Stimulated activated CD4-positive, alpha-beta T cell treated with anti-CD3 and anti-CD28 coated beads, TNF-alpha, amount 100 ng/mL, for 48 hours (primary cell): ENCODE measurements at regions not wholly inside any gene's neighbourhood (a gene's known extent, or its start where the extent isn't known, plus 50 kb on each side); places are given as distances from the start of the nearest gene placed in this dataset.

Source experiments
- DNase-seq, 3 donors: peaks; one replicate each; pipeline ENCODE4 v3.0.0-alpha.2; 2020; ENCODE audit warnings: low read depth in 3 of 3

GRCh38 chr14:42248131-42248530 lies 641.5 kb downstream of the LRFN5 start:
- no peak for DNase-seq

DNA sequence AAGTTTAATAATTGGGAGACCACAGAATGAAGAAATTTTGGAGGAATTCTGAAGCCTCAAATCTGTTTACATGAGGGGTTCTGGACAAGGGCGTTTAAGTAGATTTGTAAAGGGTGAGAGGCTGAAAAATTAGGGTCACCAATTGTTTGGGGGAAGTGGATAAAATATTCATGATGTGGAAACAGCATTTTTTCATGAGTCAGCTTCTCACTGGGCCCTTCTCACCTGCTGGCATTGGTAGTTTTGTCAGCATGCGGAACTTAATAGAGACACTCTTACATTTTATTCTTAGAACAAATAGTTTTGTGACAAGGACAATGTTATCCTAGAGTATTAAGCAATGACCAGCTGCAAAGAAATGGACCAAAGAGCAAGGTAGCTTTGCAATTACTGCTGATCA lies 634.4 kb downstream of the LRFN5 start:
- DNase-seq, result no peak

DNA sequence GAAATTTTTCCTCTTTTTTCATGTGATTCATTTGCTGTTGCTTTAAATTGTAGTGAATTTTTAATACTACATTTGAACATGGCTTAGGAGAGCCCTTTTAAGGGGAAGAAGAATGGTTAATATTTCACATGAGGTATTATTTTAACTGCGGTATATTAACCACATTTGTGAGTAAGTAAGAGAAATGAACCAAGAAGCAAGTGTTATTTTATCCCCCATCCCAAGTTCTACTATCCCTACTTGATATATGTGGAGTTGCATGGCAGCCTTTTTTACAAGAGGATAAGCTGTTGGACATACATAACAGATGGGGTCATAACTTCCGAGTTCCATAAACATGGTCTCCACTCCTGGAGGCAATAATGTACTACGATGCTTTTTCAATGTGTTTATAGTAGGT lies 623.3 kb downstream of the LRFN5 start:
- no peak for DNase-seq

DNA sequence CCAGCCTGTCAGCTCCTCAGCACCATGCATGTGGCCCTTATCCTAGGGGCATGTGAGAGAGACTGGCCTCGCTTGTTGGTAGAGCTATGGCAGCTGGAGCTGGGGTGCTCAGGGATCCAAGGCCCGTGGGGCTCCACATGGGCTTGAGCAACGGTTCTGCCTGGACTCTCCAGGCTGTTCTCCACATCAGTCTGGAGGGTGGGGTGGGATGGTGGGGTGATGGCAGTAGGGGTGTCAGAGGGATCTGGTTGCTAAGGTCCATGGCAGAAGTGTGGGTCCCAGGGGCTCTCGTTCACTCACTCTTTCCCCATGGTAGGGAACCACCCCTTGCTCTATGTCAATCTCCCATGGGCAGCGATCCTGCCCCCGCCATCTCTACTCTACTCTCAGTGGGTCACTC lies 622.6 kb downstream of the LRFN5 start:
- no peak for DNase-seq

GRCh38 chr14:42228611-42229010 lies 621.9 kb downstream of the LRFN5 start:
- DNase-seq, result no peak

DNA sequence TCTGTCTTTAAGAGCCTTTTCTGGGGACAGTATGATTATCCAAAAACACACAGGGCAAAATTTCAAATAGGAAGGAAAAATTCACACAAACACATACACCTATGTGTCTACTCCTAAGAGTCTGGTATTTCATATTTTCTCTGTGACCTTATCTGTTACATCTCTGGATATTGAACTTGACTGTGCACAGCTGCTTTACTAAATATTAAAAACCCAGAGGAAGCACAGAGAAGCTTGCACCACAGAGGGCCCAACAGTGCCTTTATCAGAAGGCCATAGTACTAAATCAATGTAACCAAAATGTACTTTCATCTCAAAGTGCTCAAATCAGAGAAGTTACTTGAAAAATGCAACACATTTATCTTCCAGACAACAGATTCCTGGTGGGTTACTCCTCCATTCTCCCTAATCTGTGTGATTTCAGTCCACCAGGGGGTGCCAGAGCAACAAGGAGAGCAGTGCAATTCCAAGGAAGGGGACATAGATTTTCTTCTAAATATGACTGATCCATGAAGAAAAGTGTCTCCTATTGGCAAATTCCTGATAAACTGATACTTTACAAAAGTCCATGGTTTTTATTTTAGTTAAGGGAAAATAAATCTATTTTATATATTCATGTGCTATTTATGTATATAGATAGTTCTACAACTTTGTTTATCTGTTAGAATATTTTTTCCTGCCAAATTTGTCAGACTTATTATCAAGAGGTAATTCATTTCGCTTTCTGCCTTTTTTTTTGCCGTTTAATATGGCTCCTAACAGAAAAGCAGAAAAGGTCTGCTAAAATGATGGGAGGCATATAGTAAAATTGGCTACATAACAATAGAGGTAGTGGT lies 617.6 kb downstream of the LRFN5 start:
- no peak for DNase-seq

GRCh38 chr14:42222924-42223471 lies 616.3 kb downstream of the LRFN5 start:
- DNase-seq, result no peak

DNA sequence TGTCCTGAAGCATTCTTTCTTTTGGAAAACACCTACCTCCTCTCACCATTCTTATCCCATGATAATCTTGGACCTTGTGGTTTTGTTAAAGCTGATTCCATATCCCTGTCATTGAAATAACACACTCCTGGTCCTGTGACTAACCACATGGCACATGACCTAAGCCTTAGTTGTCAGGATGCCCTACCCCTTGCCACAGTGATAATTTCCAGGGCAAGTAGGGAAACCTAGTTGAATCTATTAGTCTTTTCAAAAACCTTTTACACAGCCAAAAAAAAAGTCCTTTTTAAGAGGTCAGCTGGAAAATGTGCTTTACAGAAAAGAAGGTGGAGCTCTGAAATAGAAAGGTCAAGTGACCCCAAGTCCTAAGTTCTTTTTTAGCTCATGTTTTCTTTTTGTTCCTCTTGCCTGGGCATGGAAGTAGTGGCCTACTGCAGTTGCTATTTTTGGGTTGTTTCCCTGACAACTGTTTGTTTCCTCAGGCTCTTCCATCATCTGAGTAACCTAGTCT lies 608.4 kb downstream of the LRFN5 start:
- DNase-seq, result no peak

GRCh38 chr14:42200957-42201356 lies 594.3 kb downstream of the LRFN5 start:
- DNase-seq, result no peak

- DNase-seq, result no peak
Observed at GRCh38 chr14:42198010-42198409, 591.3 kb downstream of the LRFN5 start.

GRCh38 chr14:42192738-42193653 lies 586.3 kb downstream of the LRFN5 start:
- DNase-seq, result no peak

DNA sequence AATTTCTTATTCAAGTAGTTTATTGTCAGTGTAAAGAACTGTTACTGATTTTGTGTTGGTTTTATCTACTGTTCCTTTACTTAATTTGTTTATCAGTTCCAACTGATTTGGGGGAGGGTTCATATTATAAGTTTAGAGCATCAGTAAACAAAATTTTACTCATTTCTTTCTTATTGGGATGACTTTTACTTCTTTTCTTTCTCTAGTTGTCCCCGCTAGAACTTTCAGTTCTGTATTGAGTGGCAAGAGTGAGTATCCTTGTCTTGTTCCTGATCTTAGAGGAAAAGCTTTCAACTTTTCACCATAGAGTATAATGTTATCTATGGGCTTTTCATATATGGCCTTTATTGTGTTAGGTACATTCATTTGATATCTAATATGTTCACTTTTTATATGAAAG lies 584.1 kb downstream of the LRFN5 start:
- DNase-seq, result no peak

GRCh38 chr14:42187846-42188245 lies 581.2 kb downstream of the LRFN5 start:
- no peak for DNase-seq

DNA sequence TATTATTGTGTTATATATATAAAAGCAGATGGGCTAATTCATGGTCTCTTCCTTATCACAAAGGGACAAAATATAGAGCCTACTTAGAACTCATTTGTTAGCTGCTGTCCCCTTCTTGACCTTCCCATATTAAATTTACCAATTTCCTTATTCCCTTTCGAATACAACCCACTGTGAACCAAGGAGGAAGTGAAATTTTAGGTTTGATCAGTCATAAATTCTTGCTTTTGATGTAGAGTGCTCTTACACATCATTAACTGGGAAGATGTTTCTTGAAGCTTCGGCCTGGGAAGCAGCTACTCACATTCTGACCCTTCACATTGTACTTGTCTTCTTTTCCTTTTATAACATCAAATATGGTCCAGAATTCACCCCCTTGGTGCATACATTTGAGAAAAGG lies 579.0 kb downstream of the LRFN5 start:
- no peak for DNase-seq

DNA sequence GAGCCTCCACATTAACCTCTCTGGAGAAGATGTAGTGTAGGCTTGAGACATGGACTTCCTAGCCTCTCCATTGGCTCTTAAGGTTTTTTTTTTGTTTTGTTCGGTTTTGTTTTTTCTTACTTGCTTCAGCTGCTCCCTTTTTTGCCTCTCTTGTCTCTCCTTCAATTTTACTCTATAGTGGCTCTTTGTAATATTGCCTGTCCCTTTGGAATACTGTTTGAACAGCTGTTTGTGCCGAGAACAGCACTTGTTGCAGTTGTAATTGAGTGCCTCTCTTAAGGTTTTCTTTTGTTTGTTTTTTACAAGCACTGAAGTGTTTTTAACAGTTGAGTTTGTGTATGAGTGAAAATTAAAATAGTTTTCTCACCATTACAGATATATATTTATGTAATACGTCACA lies 567.7 kb downstream of the LRFN5 start:
- no peak for DNase-seq

GRCh38 chr14:42173206-42173605 lies 566.5 kb downstream of the LRFN5 start:
- no peak for DNase-seq

GRCh38 chr14:42172304-42172703 lies 565.6 kb downstream of the LRFN5 start:
- DNase-seq, result no peak

DNA sequence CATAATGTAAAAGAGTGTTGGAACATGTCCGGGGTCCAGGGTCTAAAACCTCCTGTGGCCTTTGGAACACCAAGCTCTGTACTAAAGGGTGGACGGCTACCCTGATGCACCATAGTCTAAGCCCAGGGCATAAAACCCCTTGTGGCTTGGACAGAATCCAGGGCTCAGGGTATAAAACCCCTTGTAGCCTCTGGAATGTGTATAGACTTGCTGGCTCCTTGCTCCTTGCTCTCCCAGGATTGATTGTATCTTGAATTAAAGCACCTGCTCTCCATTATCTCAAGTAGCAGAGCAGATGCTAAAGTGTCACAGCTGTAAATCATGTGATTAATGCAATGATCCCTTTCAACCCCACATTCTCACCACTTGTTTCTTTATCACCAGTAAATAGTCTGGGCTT lies 556.5 kb downstream of the LRFN5 start:
- DNase-seq, result no peak

DNA sequence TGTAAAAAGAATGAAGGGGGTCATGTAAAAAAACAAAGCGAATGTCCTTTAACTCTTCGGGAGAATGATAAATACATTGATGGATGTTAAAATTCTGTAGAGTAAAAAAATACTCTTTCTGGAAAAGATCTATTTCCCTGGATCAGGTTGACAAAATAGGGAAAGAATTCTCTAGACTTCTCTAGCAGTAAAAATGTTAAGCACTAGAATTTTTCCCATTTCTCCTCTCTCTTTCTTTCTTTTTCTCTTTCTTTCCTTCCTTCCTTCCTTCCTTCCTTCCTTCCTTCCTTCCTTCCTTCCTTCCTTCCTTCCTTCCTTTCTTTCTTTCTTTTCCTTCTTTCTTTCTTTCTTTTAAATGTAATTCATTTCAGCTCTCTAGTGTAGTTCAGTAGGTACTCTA lies 552.5 kb downstream of the LRFN5 start:
- no peak for DNase-seq

DNA sequence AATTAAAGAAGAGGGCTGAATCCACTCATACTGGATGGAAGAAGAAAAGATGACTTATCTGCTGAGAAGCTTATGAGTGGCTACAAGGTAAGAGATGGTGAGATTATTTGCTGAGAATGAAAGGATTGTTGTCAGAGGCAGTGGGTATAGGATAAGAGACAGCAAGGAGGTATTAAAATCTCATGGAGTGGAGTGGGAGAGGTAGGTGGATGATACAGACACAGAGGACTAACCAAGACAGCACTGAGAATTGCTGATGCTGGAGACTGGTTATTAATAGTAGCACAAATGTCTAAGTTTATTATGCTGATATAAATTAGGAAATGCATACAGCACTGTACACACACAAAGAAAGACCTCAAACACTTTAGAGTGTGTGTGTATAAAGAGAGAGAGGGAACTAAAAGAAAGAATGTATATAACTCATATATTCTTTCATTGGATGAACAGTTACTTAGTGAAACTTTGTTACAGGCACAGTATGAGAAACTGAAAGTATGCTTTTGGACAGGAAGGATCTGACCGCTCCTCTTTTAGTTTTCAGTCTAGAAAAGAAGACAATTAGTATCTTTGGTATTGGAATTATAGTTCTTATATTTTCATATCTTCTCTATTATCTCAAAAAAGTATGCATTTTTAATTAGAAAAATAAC lies 543.1 kb downstream of the LRFN5 start:
- DNase-seq, result no peak

- no peak for DNase-seq
Observed at GRCh38 chr14:42145766-42146165, 539.1 kb downstream of the LRFN5 start.

- no peak for DNase-seq
Observed at GRCh38 chr14:42143114-42143513, 536.4 kb downstream of the LRFN5 start.
